ENCODE measurements at regions not wholly inside any gene's neighbourhood (a gene's known extent, or its start where the extent isn't known, plus 50 kb on each side); places are given as distances from the start of the nearest gene placed in this dataset.

- TF ChIP-seq CTCF (IDR thresholded peaks at IDR 0.05; ENCODE audit: low read depth, low read length) (no peak), EZH2phosphoT487 (IDR thresholded peaks at IDR 0.05; ENCODE audit: low read depth) (no peak)
Measured at GRCh38 chr1:4331767-4332163, 322.6 kb upstream of the AJAP1 start.
